ENCODE measurements at regions not wholly inside any gene's neighbourhood (a gene's known extent, or its start where the extent isn't known, plus 50 kb on each side); places are given as distances from the start of the nearest gene placed in this dataset.

- TF ChIP-seq CTCF (IDR thresholded peaks at IDR 0.05; ENCODE audit: low read depth, low read length, missing control alignments): no peak
- no peak overlapping the region for H3K4me3 ChIP-seq (ENCODE audit: low read depth, low read length)
- H3K36me3 ChIP-seq (replicated peaks): no peaks in the 10 kb centered on the region
- no peak overlapping the region for H3K27ac ChIP-seq
- in situ Hi-C loops (cut with HindIII; ENCODE audit: low pct_ligation_motif_present, low sequenced_read_pairs): no loop called here
- no peaks in the 10 kb centered on the region for H3K27me3 ChIP-seq (replicated peaks)
- no peak for DNase-seq
Measured at GRCh38 chr3:99474776-99475175, 163.6 kb upstream of the COL8A1 start.

GRCh38 chr3:99473321-99473751 is 165.1 kb upstream of the COL8A1 start:
- no peak overlapping the region for H3K27ac ChIP-seq
- no peaks in the 10 kb centered on the region for H3K27me3 ChIP-seq (replicated peaks)
- in situ Hi-C loops (cut with HindIII; ENCODE audit: low pct_ligation_motif_present, low sequenced_read_pairs): no loop called here
- no peak overlapping the region for H3K4me3 ChIP-seq (ENCODE audit: low read depth, low read length)
- TF ChIP-seq CTCF (IDR thresholded peaks at IDR 0.05; ENCODE audit: low read depth, low read length, missing control alignments): no peak
- DNase-seq: peak; percentile 44
- no peaks in the 10 kb centered on the region for H3K36me3 ChIP-seq (replicated peaks)

- in situ Hi-C loops (cut with HindIII; ENCODE audit: low pct_ligation_motif_present, low sequenced_read_pairs): no loop called here
- Histone ChIP-seq H3K27ac (no peak overlapping the region), H3K36me3 (replicated peaks) (no peaks in the 10 kb centered on the region), H3K27me3 (replicated peaks) (no peaks in the 10 kb centered on the region), H3K4me3 (ENCODE audit: low read depth, low read length) (no peak overlapping the region)
- no peak for DNase-seq
- no peak for TF ChIP-seq CTCF (IDR thresholded peaks at IDR 0.05; ENCODE audit: low read depth, low read length, missing control alignments)
Measured at GRCh38 chr3:99472385-99472784, 166.0 kb upstream of the COL8A1 start.

- no peaks in the 10 kb centered on the region for H3K36me3 ChIP-seq (replicated peaks)
- no peak for TF ChIP-seq CTCF (IDR thresholded peaks at IDR 0.05; ENCODE audit: low read depth, low read length, missing control alignments)
- H3K4me3 ChIP-seq (ENCODE audit: low read depth, low read length): no peak overlapping the region
- no peak overlapping the region for H3K27ac ChIP-seq
- DNase-seq: no peak
- in situ Hi-C loops (cut with HindIII; ENCODE audit: low pct_ligation_motif_present, low sequenced_read_pairs): no loop called here
- H3K27me3 ChIP-seq (replicated peaks): no peaks in the 10 kb centered on the region
Measured at GRCh38 chr3:99471353-99472323, 166.8 kb upstream of the COL8A1 start.

- no peak overlapping the region for H3K27ac ChIP-seq
- in situ Hi-C loops (cut with HindIII; ENCODE audit: low pct_ligation_motif_present, low sequenced_read_pairs): no loop called here
- no peaks in the 10 kb centered on the region for H3K36me3 ChIP-seq (replicated peaks)
- TF ChIP-seq CTCF (IDR thresholded peaks at IDR 0.05; ENCODE audit: low read depth, low read length, missing control alignments): no peak
- no peak for DNase-seq
- no peak overlapping the region for H3K4me3 ChIP-seq (ENCODE audit: low read depth, low read length)
- no peaks in the 10 kb centered on the region for H3K27me3 ChIP-seq (replicated peaks)
Measured at GRCh38 chr3:99470841-99471240, 167.6 kb upstream of the COL8A1 start.
